Head of caudate nucleus (tissue), 42 donors: ENCODE measurements at regions not wholly inside any gene's neighbourhood (a gene's known extent, or its start where the extent isn't known, plus 50 kb on each side); places are given as distances from the start of the nearest gene placed in this dataset.
A peak's percentile ranks its signal among the peaks of the same experiment; 100 is the strongest.

Source experiments
- DNase-seq, 42 donors: peaks; one replicate each; pipeline versions ENCODE4 v3.0.0 to v3.0.0-alpha.2; 2020 to 2021; ENCODE audit warnings: mixed read lengths in 7 of 42
- intact Hi-C: fragments of 100-400 bp; cut with DNase I; formaldehyde crosslinking; loops from one replicate; pipeline ENCODE4 v1.15.0; 2022

DNA sequence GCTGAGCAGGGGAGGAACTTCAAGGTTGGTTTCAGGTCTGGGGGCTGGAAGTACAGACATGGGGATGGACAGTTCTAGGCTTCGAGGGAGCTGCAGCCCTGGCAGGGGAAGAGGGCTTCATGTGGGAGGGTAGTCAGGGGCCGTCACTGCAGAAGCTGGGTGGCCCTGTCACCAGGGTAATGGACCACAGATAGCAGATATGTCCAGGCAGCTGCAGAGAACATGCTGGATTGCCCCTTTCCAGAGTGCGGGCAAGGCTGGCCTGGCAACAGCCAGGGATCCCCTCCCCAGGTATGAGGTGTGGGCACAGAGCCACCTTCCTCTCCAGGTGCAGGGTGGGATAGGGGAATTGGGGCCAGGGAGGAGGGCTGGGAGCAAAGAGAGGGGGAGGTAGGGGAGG lies 206.5 kb downstream of the GADD45G start:
- intact Hi-C loops: no loop called here
- peak in 2 of 42 donors; percentile 31 for DNase-seq

DNA sequence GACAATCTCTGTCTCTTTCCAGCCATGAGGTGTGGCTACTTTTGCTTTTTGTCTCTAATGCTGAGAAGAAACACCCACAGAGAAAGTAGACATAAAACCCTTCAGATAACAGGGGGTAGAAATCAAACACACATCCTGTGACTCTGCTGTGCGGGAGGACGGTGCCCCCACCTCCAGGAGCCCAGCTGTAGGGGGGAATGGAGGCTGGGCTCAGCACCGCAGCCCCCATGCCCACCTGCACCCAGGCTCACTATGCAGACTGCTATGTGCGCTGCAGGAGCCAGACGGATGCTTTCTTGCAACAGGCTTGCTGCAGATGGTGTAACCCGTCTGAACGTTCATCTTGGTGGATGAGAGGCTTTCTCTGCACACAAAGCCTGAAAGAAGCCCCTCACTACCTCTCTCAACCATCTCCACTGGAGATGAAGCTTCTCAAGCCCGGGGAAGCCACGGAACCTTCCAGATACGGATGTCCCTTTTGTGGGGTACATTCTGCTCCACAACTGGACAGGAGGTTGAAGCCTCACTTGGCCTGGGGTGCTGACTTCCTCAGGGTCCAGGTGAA lies 207.2 kb downstream of the GADD45G start:
- intact Hi-C loops: no loop called here
- DNase-seq: peak in 3 of 42 donors; percentile 22 to 31 (median 25)

DNA sequence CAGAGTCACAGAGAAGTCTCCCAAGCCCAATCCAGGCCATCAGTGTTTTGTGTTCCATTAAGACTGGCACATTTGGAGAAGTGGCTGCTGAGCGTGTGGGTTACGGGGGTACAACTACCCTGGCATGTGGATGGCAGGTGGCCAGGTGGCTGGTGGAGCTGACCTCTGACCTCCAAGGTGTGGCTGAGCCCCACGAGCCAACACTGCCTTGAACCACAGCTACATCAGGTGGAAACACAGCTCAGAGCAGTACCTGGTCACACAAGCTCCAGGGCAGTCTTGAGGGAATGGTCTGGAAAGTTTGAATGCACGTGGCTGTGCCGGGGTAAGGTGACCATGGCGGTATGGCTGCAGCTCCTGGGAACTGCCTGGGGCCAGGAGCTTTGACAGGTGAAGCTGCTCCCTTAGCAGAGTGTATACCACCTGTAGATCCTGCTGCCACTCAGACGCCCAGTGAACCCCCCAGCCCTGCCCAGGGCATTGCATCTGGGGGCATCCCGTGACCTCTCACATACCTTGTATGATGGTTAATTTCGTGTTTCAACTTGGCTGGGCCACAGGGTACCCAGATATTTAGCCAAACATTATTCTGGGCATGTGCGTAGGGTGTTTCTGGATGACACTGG lies 207.9 kb downstream of the GADD45G start:
- intact Hi-C loops: no loop called here
- DNase-seq: peak in 4 of 42 donors; percentile 2 to 40 (median 28)

GRCh38 chr9:89813482-89813881 lies 208.7 kb downstream of the GADD45G start:
- DNase-seq: peak in 5 of 42 donors; percentile 4 to 33 (median 8)
- intact Hi-C loops: no loop called here

DNA sequence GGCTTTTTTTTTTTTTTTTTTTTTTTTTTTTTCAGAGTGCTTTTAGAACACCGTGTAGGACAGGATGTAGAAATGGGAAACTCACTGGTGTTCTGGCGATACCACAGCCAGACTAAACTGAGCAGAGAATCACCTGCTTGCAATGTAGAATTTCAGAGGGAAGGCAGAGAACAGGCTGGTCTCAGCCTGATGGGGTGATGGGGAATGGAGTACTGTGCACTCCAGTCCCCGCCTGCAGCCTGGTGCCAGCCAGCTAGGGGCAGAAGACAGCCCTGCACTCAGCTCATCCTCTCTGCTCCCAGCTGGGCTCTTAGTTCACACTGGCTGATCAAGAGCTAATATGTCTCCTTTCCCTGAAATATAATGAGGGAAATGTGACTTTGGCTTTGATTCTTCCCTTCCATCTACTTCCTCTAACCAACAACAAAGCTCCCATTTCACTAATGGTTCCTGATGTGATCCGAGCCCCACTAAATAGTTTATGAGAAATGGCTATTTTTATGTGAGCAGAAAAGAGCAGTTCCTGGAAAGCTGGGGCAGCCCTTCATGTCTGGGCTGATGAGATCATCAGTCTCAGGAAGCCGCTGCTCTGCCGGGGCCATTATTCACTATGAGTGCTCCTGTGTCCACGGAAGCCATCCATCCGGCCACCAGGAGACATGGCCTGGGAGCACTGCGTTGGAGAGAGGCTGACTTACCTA lies 209.7 kb downstream of the GADD45G start:
- peak in 33 of 42 donors; percentile 13 to 76 (median 47) for DNase-seq
- intact Hi-C loops: no loop called here

GRCh38 chr9:89815061-89815902 lies 210.5 kb downstream of the GADD45G start:
- peak in 3 of 42 donors; percentile 6 to 11 (median 10) for DNase-seq
- intact Hi-C loops: no loop called here

DNA sequence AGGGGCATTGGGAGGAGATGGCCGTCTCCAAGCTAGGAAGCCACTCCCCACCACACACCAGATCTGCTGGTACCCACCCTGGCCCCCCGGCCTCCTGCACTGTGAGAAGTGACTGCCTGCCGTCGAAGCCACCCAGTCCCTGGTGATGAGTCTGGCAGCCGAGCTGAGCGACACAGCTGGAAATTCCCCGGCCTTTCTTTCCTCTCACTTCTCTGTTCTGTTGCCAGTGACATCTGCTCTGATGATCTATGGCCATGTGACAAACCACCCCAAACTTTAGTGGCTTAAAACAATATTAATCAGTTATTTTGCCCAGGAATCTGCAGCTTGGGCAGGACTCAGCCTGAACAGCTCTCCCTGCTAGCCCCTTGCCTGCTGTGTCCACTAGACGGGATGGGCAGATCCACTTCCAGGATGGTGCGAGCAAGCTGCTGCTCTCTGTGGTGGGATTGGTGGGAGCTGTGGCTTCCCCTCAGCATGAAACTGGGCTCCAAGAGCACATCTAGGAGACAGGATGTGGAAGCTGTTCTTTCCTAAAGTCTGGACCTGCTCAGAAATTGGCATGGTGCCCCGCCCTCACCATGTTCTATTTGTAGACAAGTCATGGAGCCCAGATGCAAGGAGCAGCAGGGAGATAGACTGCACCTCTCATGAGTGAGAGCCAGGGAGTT lies 211.2 kb downstream of the GADD45G start:
- intact Hi-C loops: no loop called here
- DNase-seq: peak in 13 of 42 donors; percentile 13 to 74 (median 34)

- intact Hi-C loops: no loop called here
- peak in 1 of 42 donors; percentile 34 for DNase-seq
These were observed 212.5 kb downstream of the GADD45G start for GRCh38 chr9:89817151-89817950.

GRCh38 chr9:89820337-89820736 lies 215.5 kb downstream of the GADD45G start:
- DNase-seq: no peak
- intact Hi-C loops: no loop called here

DNA sequence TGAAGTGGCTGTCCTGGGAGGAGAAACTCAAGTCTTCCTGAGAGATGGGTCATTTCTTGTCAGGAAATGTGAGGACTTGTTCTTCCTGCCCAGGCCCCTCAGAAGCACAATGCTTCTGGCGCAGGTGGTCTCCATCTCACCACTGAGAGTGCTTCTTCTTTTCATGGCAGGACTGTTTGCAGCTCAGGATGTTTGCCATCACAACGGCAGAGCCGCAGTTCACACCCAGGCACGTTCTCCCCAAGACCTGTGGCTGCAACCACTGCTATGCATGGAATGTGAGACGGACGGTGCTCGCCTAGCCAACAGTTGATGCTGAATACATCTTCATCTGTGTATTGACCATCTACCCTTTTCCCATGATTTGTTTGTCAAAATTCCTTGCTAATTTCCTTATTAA lies 216.3 kb downstream of the GADD45G start:
- peak in 2 of 42 donors; percentile 8 to 30 for DNase-seq
- intact Hi-C loops: no loop called here

GRCh38 chr9:89822996-89823395 lies 218.2 kb downstream of the GADD45G start:
- DNase-seq: no peak
- intact Hi-C loops: no loop called here

DNA sequence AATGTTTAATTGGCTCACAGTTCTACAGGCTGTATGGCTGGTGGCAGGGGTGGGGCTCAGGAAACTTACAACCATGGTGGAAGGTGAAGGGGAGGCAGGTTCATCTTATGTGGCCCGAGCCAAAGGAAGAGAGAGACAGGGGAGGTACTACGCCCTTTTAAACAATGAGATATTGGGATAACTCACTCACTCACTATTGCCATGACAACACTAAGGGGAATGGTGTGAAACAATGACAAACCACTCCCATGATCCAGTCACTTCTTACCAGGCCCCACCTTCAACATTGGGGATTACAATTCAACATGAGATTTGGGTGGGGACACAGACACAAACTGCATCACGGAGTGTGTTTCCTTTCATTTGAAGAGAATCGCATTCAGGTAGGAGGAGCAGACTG lies 220.9 kb downstream of the GADD45G start:
- peak in 2 of 42 donors; percentile 1 to 23 for DNase-seq
- intact Hi-C loops: no loop called here

DNA sequence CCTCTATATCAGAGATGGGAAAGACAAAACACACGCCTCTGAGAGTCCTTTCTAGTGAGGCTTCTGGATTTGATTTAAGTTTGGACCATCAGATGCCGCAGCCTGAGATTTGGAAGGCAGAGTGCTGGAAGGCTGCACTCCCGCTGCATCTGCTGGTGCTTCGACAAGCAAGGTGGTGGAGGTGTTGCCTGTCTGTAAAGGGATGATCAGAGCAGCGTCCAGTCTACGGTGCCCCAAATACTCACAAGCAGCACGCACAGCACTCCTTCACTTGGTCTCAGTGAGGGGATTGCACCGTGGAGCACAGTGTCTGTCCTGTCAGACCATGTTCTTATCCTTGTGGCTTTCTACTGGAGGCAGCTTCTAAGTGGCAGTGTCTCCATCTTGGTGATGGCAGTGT lies 221.4 kb downstream of the GADD45G start:
- intact Hi-C loops: no loop called here
- DNase-seq: peak in 2 of 42 donors; percentile 25 to 38

DNA sequence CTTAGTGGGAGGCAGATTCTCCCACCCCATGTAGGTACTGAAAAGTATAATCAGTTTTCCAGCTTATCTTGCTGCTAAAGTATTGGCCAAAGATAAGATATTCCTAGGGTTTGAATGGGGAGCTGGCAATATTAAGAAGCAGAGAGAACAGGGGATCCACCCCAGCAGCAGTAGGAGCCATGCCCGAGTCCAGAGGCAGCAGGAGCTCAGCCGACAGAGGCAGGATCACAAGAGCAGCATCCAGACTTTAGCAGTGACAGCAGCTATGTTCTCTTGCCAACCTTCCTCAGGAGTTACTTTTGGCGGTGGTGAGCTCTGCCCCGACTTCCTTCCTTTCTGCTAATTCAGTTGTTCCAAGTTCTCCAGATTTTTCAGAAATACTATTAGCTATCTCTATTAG lies 224.5 kb downstream of the GADD45G start:
- intact Hi-C loops: no loop called here
- peak in 1 of 42 donors; percentile 22 for DNase-seq

DNA sequence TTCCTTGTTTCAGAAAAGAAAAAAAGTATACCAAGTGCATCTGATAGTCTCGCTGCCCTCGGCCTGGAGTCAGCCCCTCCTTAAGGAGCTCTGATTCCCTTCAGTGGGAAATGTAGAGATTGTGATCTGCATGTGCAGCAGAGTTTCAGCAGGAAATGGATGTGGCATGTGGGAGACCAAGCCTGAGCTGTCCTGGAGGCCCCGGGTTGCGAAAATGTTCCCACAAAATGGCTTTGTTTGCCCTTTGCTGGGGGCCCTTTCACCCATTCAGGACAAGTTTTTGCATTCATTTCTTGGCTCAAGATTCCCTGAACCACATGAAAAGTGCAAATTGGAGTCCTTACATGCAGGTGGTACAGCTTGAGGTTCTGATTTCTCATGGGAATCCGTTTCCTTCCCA lies 230.9 kb downstream of the GADD45G start:
- DNase-seq: peak in 1 of 42 donors; percentile 32
- intact Hi-C loops: no loop called here

GRCh38 chr9:89837162-89837933 lies 232.5 kb downstream of the GADD45G start:
- no peak for DNase-seq
- intact Hi-C loops: no loop called here

DNA sequence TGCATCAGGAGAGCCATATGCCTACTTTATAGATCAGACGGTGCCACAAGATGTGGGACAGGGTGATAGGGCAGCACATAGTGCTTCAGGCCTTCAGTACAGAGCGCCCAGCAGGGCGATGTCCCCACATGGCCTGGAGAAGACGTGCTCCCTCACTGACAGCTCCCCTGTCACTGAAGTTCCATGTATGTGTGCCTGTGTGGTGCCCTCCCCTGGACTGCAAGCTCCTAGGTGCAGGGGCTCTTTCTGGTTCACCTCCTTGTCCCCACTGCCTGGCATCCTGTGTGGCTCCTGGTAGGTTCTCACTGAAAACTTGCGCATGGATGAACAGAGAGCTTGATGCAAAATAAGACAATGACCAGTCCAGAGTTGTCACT lies 233.1 kb downstream of the GADD45G start:
- intact Hi-C loops: no loop called here
- no peak for DNase-seq
